ENCODE measurements at regions not wholly inside any gene's neighbourhood (a gene's known extent, or its start where the extent isn't known, plus 50 kb on each side); places are given as distances from the start of the nearest gene placed in this dataset.
"Not testable (repeated sequence)": the region's sequence is repeated elsewhere in the genome, so short reads cannot be mapped to it uniquely, and the experiment has no call there.

- no peak for DNase-seq
- Histone ChIP-seq H3K36me3 (ENCODE audit: control insufficient read depth, insufficient read depth, low read length) (no peaks in the 10 kb centered on the region), H3K27me3 (ENCODE audit: control insufficient read depth, insufficient read depth, low read length) (no peaks in the 10 kb centered on the region), H3K27ac (ENCODE audit: low read length) (no peak overlapping the region), H3K9me3 (ENCODE audit: control insufficient read depth, low read depth, low read length) (no peaks in the 10 kb centered on the region), H3K4me3 (ENCODE audit: low read length) (no peak overlapping the region), H3K4me1 (ENCODE audit: control insufficient read depth, insufficient read depth, low read length) (no peaks in the 10 kb centered on the region)
- no CpG with 5 or more reads among the region's 3 CpGs for WGBS (ENCODE audit: insufficient coverage, low lambda C conversion rate)
Measured at GRCh38 chr11:69584160-69584559, 56.8 kb upstream of the CCND1 start.

DNA sequence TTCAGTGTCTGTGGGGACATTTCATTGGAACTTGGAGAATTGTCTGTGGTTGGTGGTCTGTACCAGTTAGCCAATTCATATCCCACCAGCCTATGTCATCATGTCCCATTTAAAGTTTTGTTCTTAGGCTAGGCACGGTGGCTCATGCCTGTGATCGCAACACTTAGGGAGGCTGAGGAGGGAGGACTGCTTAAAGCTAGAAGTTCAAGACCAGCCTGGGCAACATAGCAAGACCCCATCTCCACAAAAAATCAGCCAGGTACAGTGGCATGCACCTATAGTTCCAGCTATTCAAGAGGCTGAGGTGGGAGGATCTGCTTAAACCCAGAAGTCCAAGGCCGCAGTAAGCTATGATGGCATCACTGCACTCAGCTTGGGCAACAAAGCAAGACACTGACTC, 55.6 kb upstream of the CCND1 start:
- no peak for DNase-seq
- Histone ChIP-seq H3K4me1 (ENCODE audit: control insufficient read depth, insufficient read depth, low read length) (no peaks in the 10 kb centered on the region), H3K27ac (ENCODE audit: low read length) (no peak overlapping the region), H3K4me3 (ENCODE audit: low read length) (no peak overlapping the region), H3K36me3 (ENCODE audit: control insufficient read depth, insufficient read depth, low read length) (no peaks in the 10 kb centered on the region), H3K9me3 (ENCODE audit: control insufficient read depth, low read depth, low read length) (no peaks in the 10 kb centered on the region), H3K27me3 (ENCODE audit: control insufficient read depth, insufficient read depth, low read length) (no peaks in the 10 kb centered on the region)
- no CpG with 5 or more reads among the region's 3 CpGs for WGBS (ENCODE audit: insufficient coverage, low lambda C conversion rate)

GRCh38 chr11:69587454-69588090, 53.4 kb upstream of the CCND1 start:
- Histone ChIP-seq H3K4me3 (ENCODE audit: low read length) (no peak overlapping the region), H3K9me3 (ENCODE audit: control insufficient read depth, low read depth, low read length) (no peaks in the 10 kb centered on the region), H3K27ac (ENCODE audit: low read length) (no peak overlapping the region), H3K4me1 (ENCODE audit: control insufficient read depth, insufficient read depth, low read length) (no peaks in the 10 kb centered on the region), H3K27me3 (ENCODE audit: control insufficient read depth, insufficient read depth, low read length) (no peaks in the 10 kb centered on the region), H3K36me3 (ENCODE audit: control insufficient read depth, insufficient read depth, low read length) (no peaks in the 10 kb centered on the region)
- no CpG with 5 or more reads among the region's 5 CpGs for WGBS (ENCODE audit: insufficient coverage, low lambda C conversion rate)
- no peak for DNase-seq

DNA sequence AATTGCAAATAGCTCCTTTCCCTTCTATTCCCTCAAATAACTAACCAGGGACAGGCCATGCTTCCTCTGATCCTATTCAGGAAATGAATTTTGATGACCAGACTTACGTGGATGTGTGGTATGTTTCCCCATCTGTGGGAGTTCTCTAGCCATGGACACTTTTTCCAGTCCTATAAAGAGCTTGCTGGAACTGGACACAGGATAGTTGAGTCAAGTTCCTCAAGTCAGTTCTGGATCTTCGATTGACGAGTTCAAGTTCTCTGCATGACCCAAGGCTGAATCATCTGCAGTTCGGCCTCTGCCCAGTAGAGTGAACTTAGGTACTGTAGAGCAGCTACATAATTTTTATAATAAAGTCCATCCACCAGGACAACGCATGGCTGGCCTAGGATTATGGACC, 52.7 kb upstream of the CCND1 start:
- 83% methylated on average over 2 of the region's 5 CpGs for WGBS (ENCODE audit: insufficient coverage, low lambda C conversion rate)

GRCh38 chr11:69590088-69590487, 50.9 kb upstream of the CCND1 start:
- H3K27ac ChIP-seq (ENCODE audit: low read length); DNase-seq; H3K4me3 ChIP-seq (ENCODE audit: low read length); H3K36me3 ChIP-seq (ENCODE audit: control insufficient read depth, insufficient read depth, low read length); H3K4me1 ChIP-seq (ENCODE audit: control insufficient read depth, insufficient read depth, low read length); H3K27me3 ChIP-seq (ENCODE audit: control insufficient read depth, insufficient read depth, low read length); H3K9me3 ChIP-seq (ENCODE audit: control insufficient read depth, low read depth, low read length): not testable (repeated sequence)
- WGBS (ENCODE audit: insufficient coverage, low lambda C conversion rate) = no CpG with 5 or more reads among the region's 1 CpG

More for the DNA sequence above, 52.7 kb upstream of the CCND1 start:
- no peaks in the 10 kb centered on the region for H3K27me3 ChIP-seq (ENCODE audit: control insufficient read depth, insufficient read depth, low read length)
- no peak overlapping the region for H3K4me3 ChIP-seq (ENCODE audit: low read length)
- no peak overlapping the region for H3K27ac ChIP-seq (ENCODE audit: low read length)
- peaks cover 3% of the 10 kb centered on the region for H3K9me3 ChIP-seq (ENCODE audit: control insufficient read depth, low read depth, low read length)
- H3K36me3 ChIP-seq (ENCODE audit: control insufficient read depth, insufficient read depth, low read length) = no peaks in the 10 kb centered on the region
- DNase-seq = no peak
- H3K4me1 ChIP-seq (ENCODE audit: control insufficient read depth, insufficient read depth, low read length) = no peaks in the 10 kb centered on the region

All from large intestine (tissue), 3 donors.